ENCODE measurements at regions not wholly inside any gene's neighbourhood (a gene's known extent, or its start where the extent isn't known, plus 50 kb on each side); places are given as distances from the start of the nearest gene placed in this dataset.

DNA sequence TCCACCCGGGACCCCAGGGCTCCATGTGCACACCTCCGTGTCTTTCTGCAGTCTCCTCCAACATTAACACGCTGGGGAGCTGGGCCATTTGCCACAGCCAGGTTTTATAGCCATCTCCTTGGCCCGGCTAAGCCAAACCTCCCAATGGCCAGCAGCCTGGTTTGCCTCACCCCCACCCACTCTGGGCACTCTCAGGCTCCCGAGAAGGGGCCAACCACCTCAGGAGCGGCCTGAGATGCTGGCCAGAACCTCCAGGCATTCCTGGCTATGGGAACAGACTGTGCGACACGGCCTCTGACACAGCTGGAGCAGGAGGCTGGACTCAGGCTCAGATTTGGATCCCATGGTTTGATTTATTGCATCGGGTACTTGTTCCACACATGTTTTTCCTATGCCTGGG, 289.7 kb downstream of the RPLP1 start:
- H3K4me1 Mint-ChIP-seq (ENCODE audit: unreplicated experiment) = peaks cover 27% of the 10 kb centered on the region
- no peak for DNase-seq (ENCODE audit: extremely low spot score, unreplicated experiment)
- H3K27ac Mint-ChIP-seq = no peak overlapping the region
- H3K4me3 Mint-ChIP-seq = no peak overlapping the region
- peaks cover 4% of the 10 kb centered on the region for H3K9me3 Mint-ChIP-seq
- H3K27me3 Mint-ChIP-seq = peaks cover 57% of the 10 kb centered on the region
- H3K36me3 Mint-ChIP-seq = no peaks in the 10 kb centered on the region
- no peak for TF ChIP-seq CTCF (conservative IDR thresholded peaks at IDR 0.05)

DNA sequence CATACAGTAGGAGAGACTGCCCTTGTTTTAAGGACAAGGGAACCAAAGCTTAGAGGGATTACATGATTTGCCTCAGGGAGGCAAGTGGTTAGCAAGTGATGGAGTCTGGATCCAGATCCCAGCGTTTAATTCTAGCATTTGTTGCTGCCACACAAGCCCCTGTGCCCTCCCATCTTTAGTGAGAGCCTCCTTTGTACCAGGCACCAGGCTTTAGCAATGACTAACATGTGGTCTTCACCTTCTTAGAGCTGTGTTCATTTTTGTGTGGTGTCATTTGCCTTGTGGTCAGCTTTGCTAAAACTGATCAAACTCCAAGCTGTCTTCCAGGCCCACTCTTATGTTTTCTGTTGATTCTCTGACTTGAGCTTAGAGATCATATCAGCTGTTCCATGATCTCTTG, 290.5 kb downstream of the RPLP1 start:
- Mint-ChIP-seq H3K4me1 (ENCODE audit: unreplicated experiment) (peaks cover 29% of the 10 kb centered on the region), H3K4me3 (no peak overlapping the region), H3K36me3 (no peaks in the 10 kb centered on the region), H3K27me3 (peaks cover 59% of the 10 kb centered on the region), H3K27ac (no peak overlapping the region), H3K9me3 (peaks cover 4% of the 10 kb centered on the region)
- TF ChIP-seq CTCF (conservative IDR thresholded peaks at IDR 0.05) = no peak
- no peak for DNase-seq (ENCODE audit: extremely low spot score, unreplicated experiment)

GRCh38 chr15:69744391-69745162, 292.0 kb downstream of the RPLP1 start:
- Mint-ChIP-seq H3K4me3 (no peak overlapping the region), H3K4me1 (ENCODE audit: unreplicated experiment) (peaks cover 32% of the 10 kb centered on the region), H3K9me3 (peaks cover 4% of the 10 kb centered on the region), H3K27me3 (peaks cover 56% of the 10 kb centered on the region), H3K36me3 (no peaks in the 10 kb centered on the region), H3K27ac (no peak overlapping the region)
- DNase-seq (ENCODE audit: extremely low spot score, unreplicated experiment) = no peak
- TF ChIP-seq CTCF (conservative IDR thresholded peaks at IDR 0.05) = no peak

GRCh38 chr15:69747193-69747592, 294.6 kb downstream of the RPLP1 start:
- DNase-seq (ENCODE audit: extremely low spot score, unreplicated experiment) = no peak
- Mint-ChIP-seq H3K9me3 (no peaks in the 10 kb centered on the region), H3K4me1 (ENCODE audit: unreplicated experiment) (peaks cover 48% of the 10 kb centered on the region), H3K4me3 (no peak overlapping the region), H3K27ac (no peak overlapping the region), H3K36me3 (no peaks in the 10 kb centered on the region), H3K27me3 (peaks cover 54% of the 10 kb centered on the region)
- TF ChIP-seq CTCF (conservative IDR thresholded peaks at IDR 0.05) = no peak

GRCh38 chr15:69748131-69748530, 295.5 kb downstream of the RPLP1 start:
- Mint-ChIP-seq H3K4me3 (no peak overlapping the region), H3K9me3 (no peaks in the 10 kb centered on the region), H3K36me3 (peaks cover 5% of the 10 kb centered on the region), H3K27me3 (peaks cover 53% of the 10 kb centered on the region), H3K27ac (no peak overlapping the region), H3K4me1 (ENCODE audit: unreplicated experiment) (peaks cover 41% of the 10 kb centered on the region)
- TF ChIP-seq CTCF (conservative IDR thresholded peaks at IDR 0.05) = no peak
- no peak for DNase-seq (ENCODE audit: extremely low spot score, unreplicated experiment)

Data from type B pancreatic cell (in vitro differentiated cells).